LoVo (cell line): ENCODE measurements at regions not wholly inside any gene's neighbourhood (a gene's known extent, or its start where the extent isn't known, plus 50 kb on each side); places are given as distances from the start of the nearest gene placed in this dataset.

Source experiments
- DNase-seq: peaks from one replicate; pipeline ENCODE4 v3.0.0-alpha.2; 2016; ENCODE audit warnings: low spot score

DNA sequence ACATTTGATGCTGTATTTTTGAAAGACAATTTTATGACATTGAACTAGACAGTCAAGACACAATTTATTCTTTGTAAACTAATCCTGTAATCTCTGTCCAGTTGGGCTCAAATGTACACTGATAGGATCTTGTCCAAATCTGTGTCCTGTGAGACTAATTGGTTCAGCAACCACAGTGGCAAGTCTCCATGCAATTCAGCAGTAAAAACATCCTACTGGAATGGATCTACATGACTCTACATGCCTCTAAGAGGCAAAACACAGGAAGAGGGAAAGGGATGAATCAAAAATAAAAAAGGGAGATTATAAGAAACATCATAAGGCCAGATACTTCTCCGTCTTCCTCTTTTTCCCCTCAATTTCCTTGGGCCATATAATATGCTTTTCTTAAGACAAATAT, 1164.2 kb downstream of the NLGN4Y start:
- no peak for DNase-seq

DNA sequence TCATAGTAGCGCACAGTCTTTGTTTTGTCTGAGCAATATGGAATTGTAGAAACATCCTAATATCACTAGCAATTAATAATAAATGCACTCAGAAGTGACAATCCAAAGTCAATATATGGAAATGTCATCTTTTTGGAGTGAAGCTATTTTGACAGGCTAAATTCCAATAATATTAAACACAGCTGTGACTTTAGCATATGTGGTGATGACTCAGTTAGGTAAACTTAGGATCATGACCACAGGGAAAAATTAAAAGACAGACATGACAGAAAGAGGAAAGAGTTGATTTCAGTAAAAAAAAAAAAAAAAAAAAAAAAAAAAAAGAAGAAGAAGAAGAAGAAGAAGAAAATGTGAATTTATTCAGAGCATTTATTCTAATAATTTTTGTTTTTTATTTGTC, 1165.7 kb downstream of the NLGN4Y start:
- no peak for DNase-seq

DNA sequence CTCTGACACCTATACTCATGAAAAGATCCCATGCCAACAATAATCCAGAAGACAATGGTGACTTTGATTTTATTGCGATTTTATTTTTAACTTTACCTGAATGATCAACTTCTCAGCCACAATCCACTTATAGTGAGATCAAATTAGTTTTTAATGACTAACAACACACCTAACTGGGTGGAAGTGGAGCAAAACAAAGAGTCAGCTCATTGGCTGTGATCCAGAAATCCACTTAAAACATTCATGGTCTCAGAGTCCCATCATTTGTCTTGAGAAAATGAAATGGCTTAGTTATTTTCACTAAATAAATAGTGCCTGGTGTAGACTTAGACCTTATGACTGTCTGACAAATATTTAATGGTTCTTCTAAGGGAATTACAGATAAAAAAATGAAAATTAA, 1177.8 kb downstream of the NLGN4Y start:
- DNase-seq = no peak

DNA sequence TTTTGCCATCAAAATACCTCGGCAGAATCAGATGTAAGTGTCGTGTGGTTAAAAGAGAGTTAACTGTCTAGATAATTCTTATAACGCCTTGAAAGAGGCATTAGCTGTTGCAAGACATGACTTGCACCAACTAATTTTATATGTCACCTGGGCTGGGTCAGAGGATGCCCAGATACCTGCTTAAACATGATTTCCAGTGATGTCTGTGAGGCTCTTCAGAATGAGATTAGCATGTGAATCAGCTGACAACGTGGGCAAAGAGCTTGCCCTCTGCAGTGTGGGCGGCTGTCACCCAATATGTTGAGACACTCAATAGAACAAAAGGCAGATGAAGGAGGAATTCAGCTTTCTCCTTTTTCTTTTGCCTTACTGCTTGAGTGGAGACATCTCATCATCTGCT, 1180.6 kb downstream of the NLGN4Y start:
- DNase-seq = no peak

DNA sequence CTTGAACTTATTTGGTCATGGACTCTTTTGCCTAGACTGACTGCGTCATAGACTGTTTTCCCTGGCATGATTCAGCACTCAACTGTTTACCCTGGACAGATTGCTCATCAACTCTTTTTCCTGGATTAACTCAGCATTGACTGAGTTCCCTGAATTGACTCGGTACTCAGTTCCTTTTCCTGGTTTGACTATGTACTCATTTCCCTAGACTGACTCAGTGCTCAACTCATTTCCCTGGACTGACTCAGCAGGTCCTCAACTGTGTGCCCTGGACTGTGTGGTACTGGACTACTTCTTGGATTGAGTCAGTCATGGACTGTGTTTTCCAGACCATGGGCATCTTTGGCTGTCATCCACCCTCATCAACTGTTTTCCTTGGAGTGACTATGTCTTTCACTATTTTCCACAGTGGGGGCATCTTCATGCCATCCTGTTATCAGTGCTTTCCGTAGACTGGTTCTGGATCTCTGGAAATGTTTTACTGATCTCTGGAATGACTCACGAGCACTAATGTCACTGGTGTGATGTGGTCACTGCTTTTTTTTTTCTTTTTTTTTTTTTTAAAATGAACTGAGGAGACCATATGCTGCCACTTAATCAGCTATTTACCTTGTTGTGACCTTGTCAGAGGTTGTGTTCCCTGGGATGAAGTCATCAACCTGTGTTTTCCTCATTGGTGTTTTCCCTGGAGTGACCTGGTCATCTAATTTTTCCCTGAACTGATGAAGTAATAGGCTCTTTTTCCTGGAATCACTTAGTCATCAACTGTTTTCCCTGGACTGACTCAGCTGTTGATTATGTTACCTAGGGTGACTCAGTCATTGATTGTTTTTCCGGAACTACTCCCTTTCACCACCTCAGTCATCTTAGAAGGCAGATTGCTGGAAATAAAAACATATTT, 1225.5 kb downstream of the NLGN4Y start:
- DNase-seq = peak; percentile 37

DNA sequence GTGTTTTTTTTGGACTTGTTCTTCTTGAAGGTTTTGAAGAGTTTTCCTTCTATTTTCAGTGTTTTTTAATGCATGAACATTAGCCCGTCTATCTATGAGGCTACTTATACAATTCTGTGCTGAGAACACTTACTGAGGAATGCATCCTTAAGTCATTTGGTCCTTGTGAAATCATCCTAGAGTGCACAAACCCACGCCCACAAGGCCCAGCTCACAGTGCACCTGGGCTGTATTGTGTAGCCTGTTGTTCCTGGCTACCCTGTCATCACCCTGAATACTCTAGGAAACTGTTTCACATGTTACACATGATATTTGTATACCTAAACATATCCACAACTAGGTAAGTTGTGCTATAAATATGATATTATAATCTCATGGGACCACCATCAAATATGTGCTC, 1226.7 kb downstream of the NLGN4Y start:
- no peak for DNase-seq

DNA sequence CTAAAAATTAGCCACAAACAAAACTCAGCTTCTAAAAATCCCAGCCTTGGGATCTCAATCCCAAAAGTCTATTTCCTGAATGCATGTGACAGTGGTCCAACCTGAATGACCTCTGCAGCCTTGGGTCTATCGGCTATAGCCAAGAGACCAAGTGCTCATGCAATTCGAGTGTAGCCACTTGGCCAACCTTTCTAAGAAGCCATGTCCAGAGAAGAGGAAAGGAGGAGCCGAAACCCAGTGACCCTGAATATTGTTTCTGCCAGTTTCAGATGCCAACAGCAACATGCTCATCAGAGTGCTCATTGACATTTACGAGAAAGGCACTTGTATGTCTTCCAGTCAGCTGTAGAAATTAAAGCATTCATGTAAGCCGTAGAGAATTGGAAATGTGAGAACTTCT, 1231.9 kb downstream of the NLGN4Y start:
- DNase-seq = no peak

DNA sequence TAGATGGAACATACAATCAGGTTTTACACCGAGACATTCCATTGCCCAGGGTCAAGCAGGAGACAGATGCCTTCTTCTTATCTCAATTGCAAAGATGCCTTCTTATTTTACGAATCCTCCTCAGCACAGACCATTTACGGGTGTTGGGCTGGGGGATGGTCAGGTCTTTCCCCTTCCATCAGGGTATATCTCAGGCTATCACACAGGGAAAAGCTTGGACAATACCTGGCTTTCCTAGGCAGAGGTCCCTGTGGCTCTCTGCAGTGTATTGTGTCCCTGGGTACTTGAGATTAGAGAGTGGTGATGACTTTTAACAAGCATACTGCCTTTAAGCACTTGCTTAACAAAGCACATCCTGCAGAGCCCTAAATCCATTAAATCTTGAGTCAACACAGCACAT, 1249.2 kb downstream of the NLGN4Y start:
- DNase-seq = no peak

DNA sequence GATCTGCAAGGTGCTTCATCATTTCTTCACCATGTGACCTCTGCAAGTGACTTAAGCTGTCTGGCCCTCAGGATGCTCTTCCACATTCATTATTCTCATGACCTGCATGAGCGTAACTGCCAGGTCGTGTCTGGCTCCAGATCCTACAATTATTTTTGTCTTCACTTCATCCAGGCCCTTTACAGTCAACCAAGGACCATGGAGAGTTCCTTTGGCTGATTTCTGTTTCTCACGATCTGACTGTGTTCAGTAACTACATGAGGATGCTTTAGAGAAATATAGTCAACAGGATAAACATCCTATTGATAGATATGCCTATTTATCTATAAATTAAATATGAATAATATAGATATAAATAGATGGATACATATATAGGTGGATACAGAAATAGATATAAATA, 1251.6 kb downstream of the NLGN4Y start:
- no peak for DNase-seq

DNA sequence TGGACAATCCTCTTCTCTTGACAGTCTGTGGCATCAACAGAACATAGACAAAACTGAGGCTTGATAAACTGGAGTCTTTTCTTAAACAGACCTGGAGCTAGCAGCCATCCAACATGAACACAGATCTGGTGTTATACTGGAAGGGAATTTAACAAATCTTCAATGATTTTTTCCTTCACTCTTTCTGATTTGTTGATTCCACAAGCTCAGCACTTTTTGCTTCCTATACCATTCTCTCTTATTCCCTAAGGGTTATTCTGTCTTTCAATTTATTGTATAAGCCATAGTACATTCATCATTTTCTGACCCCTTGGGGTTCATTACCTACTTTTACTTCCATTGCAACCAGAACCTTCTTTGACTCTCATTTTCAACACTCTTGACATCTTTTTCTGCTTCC, 1255.6 kb downstream of the NLGN4Y start:
- DNase-seq = no peak

DNA sequence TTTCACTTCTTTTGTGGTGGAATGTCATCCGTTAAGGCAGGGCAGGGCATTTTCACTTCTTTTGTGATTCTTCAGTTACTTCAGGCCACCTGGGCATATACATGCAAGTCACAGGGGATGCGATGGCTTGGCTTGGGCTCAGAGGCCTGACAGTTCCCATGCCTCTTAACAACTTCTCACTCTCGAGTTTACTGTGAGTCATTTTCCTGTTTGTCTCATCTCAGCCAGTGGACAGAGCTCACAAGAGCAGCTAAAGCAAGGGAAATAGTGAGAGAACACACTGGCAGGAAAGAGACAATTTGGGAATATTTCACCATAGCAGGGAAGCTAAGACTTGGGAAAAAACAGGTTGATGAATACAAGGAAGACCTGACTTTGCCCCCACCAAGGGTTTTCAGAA, 1275.7 kb downstream of the NLGN4Y start:
- DNase-seq = no peak

DNA sequence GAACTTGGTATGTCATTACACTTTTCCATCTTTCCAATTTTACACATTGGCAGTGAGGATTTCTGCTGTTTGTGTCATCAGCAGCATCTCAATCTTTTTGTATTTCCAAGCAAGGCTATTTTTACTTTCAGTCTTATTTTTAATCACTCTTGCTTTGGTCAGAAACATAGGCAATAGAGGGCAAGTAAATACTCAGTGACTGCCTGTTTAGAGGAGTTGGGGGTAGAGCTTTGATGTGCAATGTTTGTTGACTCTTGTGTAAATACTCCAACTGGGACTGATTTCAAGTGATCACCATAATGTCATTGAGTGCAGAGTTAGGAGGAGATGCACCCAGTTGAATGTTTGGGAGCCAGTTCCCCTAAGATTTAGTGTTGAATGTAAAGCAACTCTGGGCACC, 1281.7 kb downstream of the NLGN4Y start:
- no peak for DNase-seq

DNA sequence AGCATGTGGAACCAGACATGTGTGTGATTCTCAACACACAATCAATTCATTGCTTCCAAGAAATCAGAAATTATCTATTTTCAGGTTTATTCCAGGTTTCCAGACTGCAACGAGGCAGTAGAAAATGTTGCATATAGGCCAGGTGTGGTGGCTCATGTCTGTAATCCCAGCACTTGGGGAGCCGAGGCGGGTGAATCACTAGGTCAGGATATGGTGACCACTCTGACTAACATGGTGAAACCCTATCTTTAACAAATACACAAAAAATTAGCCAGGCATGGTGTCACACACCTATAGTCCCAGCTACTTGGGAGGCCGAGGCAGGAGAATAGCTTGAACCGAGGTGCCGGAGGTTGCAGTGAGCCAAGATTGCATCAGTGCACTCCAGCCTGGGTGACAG, 1289.9 kb downstream of the NLGN4Y start:
- DNase-seq = no peak
